Endothelial cell (in vitro differentiated cells): ENCODE measurements at regions not wholly inside any gene's neighbourhood (a gene's known extent, or its start where the extent isn't known, plus 50 kb on each side); places are given as distances from the start of the nearest gene placed in this dataset.

ENCODE experiments used
- DNase-seq: peaks from one replicate; pipeline ENCODE4 v3.0.0; 2021; ENCODE audit warnings: low spot score
- H3K27ac Mint-ChIP-seq: one replicate; pipeline ENCODE4 v1.8.0; 2021; ENCODE audit warnings: mixed read lengths, inconsistent platforms; ENCODE audit not compliant: unreplicated experiment
- H3K27me3 Mint-ChIP-seq: one replicate; pipeline ENCODE4 v1.8.0; 2021; ENCODE audit warnings: mild to moderate bottlenecking, moderate library complexity, mixed read lengths, inconsistent platforms; ENCODE audit not compliant: unreplicated experiment
- H3K36me3 Mint-ChIP-seq: one replicate; pipeline ENCODE4 v1.8.0; 2021; ENCODE audit warnings: mild to moderate bottlenecking, low read depth, mixed read lengths, inconsistent platforms; ENCODE audit not compliant: unreplicated experiment
- H3K4me1 Mint-ChIP-seq: one replicate; pipeline ENCODE4 v1.8.0; 2021; ENCODE audit warnings: mild to moderate bottlenecking, mixed read lengths, inconsistent platforms; ENCODE audit not compliant: unreplicated experiment
- H3K4me3 Mint-ChIP-seq: one replicate; pipeline ENCODE4 v1.8.0; 2021; ENCODE audit warnings: mild to moderate bottlenecking, mixed read lengths, inconsistent platforms; ENCODE audit not compliant: unreplicated experiment
- H3K9me3 Mint-ChIP-seq: one replicate; pipeline ENCODE4 v1.8.0; 2021; ENCODE audit warnings: mixed read lengths, inconsistent platforms; ENCODE audit not compliant: unreplicated experiment
- CTCF ChIP-seq: fragments of 200-600 bp; sonication (generic); IDR thresholded peaks from one replicate; pipeline ENCODE4 v1.5.0; 2021; ENCODE audit warnings: antibody characterized with exemption; ENCODE audit not compliant: unreplicated experiment

GRCh38 chr3:154071146-154071545 is 50.0 kb upstream of the ARHGEF26 start:
- Mint-ChIP-seq H3K27me3 (peaks cover 2% of the 10 kb centered on the region), H3K9me3 (no peaks in the 10 kb centered on the region), H3K4me1 (no peaks in the 10 kb centered on the region), H3K4me3 (no peak overlapping the region), H3K36me3 (no peaks in the 10 kb centered on the region), H3K27ac (no peak overlapping the region)
- TF ChIP-seq CTCF = no peak
- DNase-seq = no peak
